ENCODE measurements at regions not wholly inside any gene's neighbourhood (a gene's known extent, or its start where the extent isn't known, plus 50 kb on each side); places are given as distances from the start of the nearest gene placed in this dataset.

DNA sequence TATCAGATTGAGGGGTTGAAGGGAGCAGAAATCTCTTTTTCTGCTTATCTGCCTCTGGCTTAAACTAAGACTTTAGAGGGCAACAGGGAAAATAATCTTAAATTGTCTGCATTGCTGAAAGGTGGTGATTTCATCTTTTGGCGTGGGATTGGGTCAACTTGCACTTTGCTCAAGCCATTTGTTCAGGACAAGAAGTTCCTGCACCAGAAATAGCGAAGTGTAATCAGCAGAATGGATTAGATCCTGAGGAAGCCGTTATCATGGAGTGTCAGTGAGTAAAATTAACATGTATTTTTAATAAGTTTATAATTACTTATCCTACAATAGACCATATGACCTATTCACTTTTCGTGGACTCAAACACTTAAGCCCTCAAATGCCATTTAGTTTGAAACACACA, 249.3 kb downstream of the CD83 start:
- no CpG with 5 or more reads among the region's 4 CpGs for WGBS (ENCODE audit: extremely low coverage, insufficient read length, low lambda C conversion rate)
- Histone ChIP-seq H3K23ac (ENCODE audit: insufficient read length, low read depth, low read length) (no peak overlapping the region), H4K5ac (ENCODE audit: insufficient read length, low read depth, low read length) (no peak overlapping the region), H3K79me2 (ENCODE audit: insufficient read depth, low read length) (no peaks in the 10 kb centered on the region), H3K27ac (ENCODE audit: insufficient read length, low read depth, low read length) (peak overlapping the region; percentile 65), H2AK5ac (ENCODE audit: insufficient read length, low read length) (no peak overlapping the region), H2BK120ac (ENCODE audit: low read depth, low read length, poor library complexity, severe bottlenecking) (no peak overlapping the region), H3K79me1 (ENCODE audit: insufficient read depth, low read depth, low read length, poor library complexity, severe bottlenecking) (no peaks in the 10 kb centered on the region), H3K27me3 (ENCODE audit: insufficient read depth, low read length) (no peaks in the 10 kb centered on the region), H3K9me3 (ENCODE audit: control insufficient read depth, low read depth, low read length) (no peaks in the 10 kb centered on the region), H3K4me1 (ENCODE audit: insufficient read depth, low read length) (peaks cover 15% of the 10 kb centered on the region; the same call in 1 of the 2 replicates), H3K18ac (ENCODE audit: insufficient read length, low read depth, low read length) (no peak overlapping the region), H3K9ac (ENCODE audit: extremely low read depth, insufficient read length, low read length) (no peak overlapping the region), H3K56ac (ENCODE audit: insufficient read length, low read depth, low read length) (no peak overlapping the region), H4K91ac (ENCODE audit: insufficient read length, low read depth, low read length) (no peak overlapping the region), H3K4me2 (ENCODE audit: insufficient read depth, insufficient read length, low read length) (no peak overlapping the region), H3K4ac (ENCODE audit: low read depth, low read length) (no peak overlapping the region), H4K8ac (replicated peaks; ENCODE audit: insufficient read length, low read depth, low read length) (no peak overlapping the region), H2AFZ (ENCODE audit: low read length) (no peak overlapping the region), H2BK12ac (ENCODE audit: insufficient read length, low read depth, low read length) (no peak overlapping the region), H2BK20ac (ENCODE audit: low read depth, low read length, poor library complexity, severe bottlenecking) (no peak overlapping the region), H2BK5ac (ENCODE audit: insufficient read length, low read length) (no peak overlapping the region), H4K20me1 (ENCODE audit: control insufficient read depth, insufficient read depth, insufficient read length) (no peaks in the 10 kb centered on the region), H3T11ph (ENCODE audit: low read length) (no peak overlapping the region), H3K23me2 (ENCODE audit: insufficient read length, low read depth, low read length, poor library complexity, severe bottlenecking) (no peaks in the 10 kb centered on the region), H3K14ac (ENCODE audit: insufficient read depth, low read length) (no peak overlapping the region), H2BK15ac (ENCODE audit: low read depth, low read length) (no peak overlapping the region)
- TF ChIP-seq CTCF (conservative IDR thresholded peaks at IDR 0.05) = no peak
- Mint-ChIP-seq H3K4me1 (peaks cover 60 to 73% of the 10 kb centered on the region in 2 experiments), H3K36me3 (ENCODE audit: insufficient read depth in 1 of 3, low read depth in 3 of 3) (no peaks in the 10 kb centered on the region; a peak in 2 of 7 replicates), H3K27me3 (ENCODE audit: low read depth) (no peaks in the 10 kb centered on the region; the same call in 1 of the 2 replicates), H3K4me3 (no peak overlapping the region), H3K27ac (peak overlapping the region; percentile 33 to 88 (median 85); a peak in 4 of 7 replicates), H3K9me3 (peaks cover 0 to 4% of the 10 kb centered on the region in 2 experiments; a peak in 3 of 5 replicates)
- DNase-seq = no peak
